Colonic mucosa (tissue), 4 donors: ENCODE measurements at regions not wholly inside any gene's neighbourhood (a gene's known extent, or its start where the extent isn't known, plus 50 kb on each side); places are given as distances from the start of the nearest gene placed in this dataset.

Experiments
- DNase-seq: peaks from one replicate; pipeline ENCODE4 v3.0.0-alpha.2; 2020
- H3K27ac ChIP-seq: fragments of 200-600 bp; one replicate; pipeline ENCODE4 v1.8.0; 2021
- H3K27me3 ChIP-seq: fragments of 200-600 bp; one replicate; pipeline ENCODE4 v1.8.0; 2021
- H3K36me3 ChIP-seq: fragments of 200-600 bp; one replicate; pipeline ENCODE4 v1.8.0; 2021
- H3K4me1 ChIP-seq: fragments of 200-600 bp; one replicate; pipeline ENCODE4 v1.8.0; 2021; ENCODE audit warnings: mild to moderate bottlenecking
- H3K4me3 ChIP-seq: fragments of 200-600 bp; one replicate; pipeline ENCODE4 v1.8.0; 2021
- H3K9ac ChIP-seq, 2 donors: one replicate each; pipeline ENCODE4 v1.7.0; 2013; ENCODE audit warnings: control low read depth in 2 of 2, low read depth in 2 of 2, low read length in 2 of 2
- H3K9me3 ChIP-seq: fragments of 200-600 bp; one replicate; pipeline ENCODE4 v1.8.0; 2021
- CTCF ChIP-seq: fragments of 200-600 bp; IDR thresholded peaks from one replicate; pipeline ENCODE4 v1.8.0; 2022; ENCODE audit warnings: antibody characterized with exemption, mild to moderate bottlenecking
- intact Hi-C: fragments of 100-400 bp; cut with DNase I; formaldehyde crosslinking; loops from one replicate; pipeline ENCODE4 v1.14.1; 2022
- donor health status: healthy.
- donor health status: DM: no; HTN: no; CAD: no.
- donor health status: DM: no; HTN: no; CAD: no.

GRCh38 chr14:49314737-49315136 lies 271.4 kb downstream of the RPS29 start:
- intact Hi-C loops, result no loop called here
- Histone ChIP-seq H3K36me3 (no peaks in the 10 kb centered on the region), H3K27ac (no peak overlapping the region), H3K27me3 (no peaks in the 10 kb centered on the region), H3K4me1 (no peaks in the 10 kb centered on the region), H3K9ac (no peak overlapping the region), H3K9me3 (no peaks in the 10 kb centered on the region), H3K4me3 (no peak overlapping the region)
- no peak for DNase-seq
- TF ChIP-seq CTCF, result no peak

GRCh38 chr14:49313108-49313507 lies 273.1 kb downstream of the RPS29 start:
- Histone ChIP-seq H3K9me3 (no peaks in the 10 kb centered on the region), H3K4me3 (no peak overlapping the region), H3K36me3 (no peaks in the 10 kb centered on the region), H3K27me3 (no peaks in the 10 kb centered on the region), H3K4me1 (no peaks in the 10 kb centered on the region), H3K9ac (no peak overlapping the region), H3K27ac (no peak overlapping the region)
- intact Hi-C loops, result no loop called here
- no peak for DNase-seq
- TF ChIP-seq CTCF, result no peak

- Histone ChIP-seq H3K27me3 (no peaks in the 10 kb centered on the region), H3K27ac (no peak overlapping the region), H3K4me3 (no peak overlapping the region), H3K9ac (no peak overlapping the region), H3K4me1 (no peaks in the 10 kb centered on the region), H3K9me3 (no peaks in the 10 kb centered on the region), H3K36me3 (no peaks in the 10 kb centered on the region)
- no peak for DNase-seq
- TF ChIP-seq CTCF, result no peak
- intact Hi-C loops, result no loop called here
Observed at GRCh38 chr14:49310298-49310697, 275.9 kb downstream of the RPS29 start.

- no peaks in the 10 kb centered on the region for H3K4me1 ChIP-seq
- DNase-seq, result no peak
- H3K4me3 ChIP-seq, result no peak overlapping the region
- no peak for TF ChIP-seq CTCF
- no peak overlapping the region for H3K27ac ChIP-seq
- no peaks in the 10 kb centered on the region for H3K9me3 ChIP-seq
- no peaks in the 10 kb centered on the region for H3K36me3 ChIP-seq
- no peaks in the 10 kb centered on the region for H3K27me3 ChIP-seq
- H3K9ac ChIP-seq, result no peak overlapping the region
- intact Hi-C loops, result no loop called here
Observed at GRCh38 chr14:49306152-49306751, 279.9 kb downstream of the RPS29 start.

GRCh38 chr14:49303946-49304516 lies 282.1 kb downstream of the RPS29 start:
- Histone ChIP-seq H3K9me3 (no peaks in the 10 kb centered on the region), H3K27me3 (no peaks in the 10 kb centered on the region), H3K4me1 (no peaks in the 10 kb centered on the region), H3K36me3 (no peaks in the 10 kb centered on the region), H3K27ac (no peak overlapping the region), H3K4me3 (no peak overlapping the region), H3K9ac (no peak overlapping the region)
- no peak for TF ChIP-seq CTCF
- intact Hi-C loops, result no loop called here
- DNase-seq, result peak; percentile 22
